ENCODE measurements at regions not wholly inside any gene's neighbourhood (a gene's known extent, or its start where the extent isn't known, plus 50 kb on each side); places are given as distances from the start of the nearest gene placed in this dataset.
"Not testable (repeated sequence)": the region's sequence is repeated elsewhere in the genome, so short reads cannot be mapped to it uniquely, and the experiment has no call there.

GRCh38 chr20:4439461-4439860 lies 190.4 kb upstream of the ADRA1D start:
- H3K27me3 Mint-ChIP-seq (ENCODE audit: low read depth), result no peaks in the 10 kb centered on the region
- H3K36me3 Mint-ChIP-seq (ENCODE audit: low read depth), result no peaks in the 10 kb centered on the region
- no peak overlapping the region for H3K4me3 Mint-ChIP-seq
- TF ChIP-seq, protein P1, sequence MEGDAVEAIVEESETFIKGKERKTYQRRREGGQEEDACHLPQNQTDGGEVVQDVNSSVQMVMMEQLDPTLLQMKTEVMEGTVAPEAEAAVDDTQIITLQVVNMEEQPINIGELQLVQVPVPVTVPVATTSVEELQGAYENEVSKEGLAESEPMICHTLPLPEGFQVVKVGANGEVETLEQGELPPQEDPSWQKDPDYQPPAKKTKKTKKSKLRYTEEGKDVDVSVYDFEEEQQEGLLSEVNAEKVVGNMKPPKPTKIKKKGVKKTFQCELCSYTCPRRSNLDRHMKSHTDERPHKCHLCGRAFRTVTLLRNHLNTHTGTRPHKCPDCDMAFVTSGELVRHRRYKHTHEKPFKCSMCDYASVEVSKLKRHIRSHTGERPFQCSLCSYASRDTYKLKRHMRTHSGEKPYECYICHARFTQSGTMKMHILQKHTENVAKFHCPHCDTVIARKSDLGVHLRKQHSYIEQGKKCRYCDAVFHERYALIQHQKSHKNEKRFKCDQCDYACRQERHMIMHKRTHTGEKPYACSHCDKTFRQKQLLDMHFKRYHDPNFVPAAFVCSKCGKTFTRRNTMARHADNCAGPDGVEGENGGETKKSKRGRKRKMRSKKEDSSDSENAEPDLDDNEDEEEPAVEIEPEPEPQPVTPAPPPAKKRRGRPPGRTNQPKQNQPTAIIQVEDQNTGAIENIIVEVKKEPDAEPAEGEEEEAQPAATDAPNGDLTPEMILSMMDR (IDR thresholded peaks at IDR 0.05; ENCODE audit: unreplicated experiment in 3 of 3), result no peak
- peaks cover 12% of the 10 kb centered on the region for H3K4me1 Mint-ChIP-seq
- no peaks in the 10 kb centered on the region for H3K9me3 Mint-ChIP-seq
- H3K27ac Mint-ChIP-seq, result no peak overlapping the region

GRCh38 chr20:4437131-4437530 lies 188.0 kb upstream of the ADRA1D start:
- no peaks in the 10 kb centered on the region for H3K36me3 Mint-ChIP-seq (ENCODE audit: low read depth)

GRCh38 chr20:4435671-4436455 lies 186.8 kb upstream of the ADRA1D start:
- Mint-ChIP-seq H3K36me3 (ENCODE audit: low read depth) (no peaks in the 10 kb centered on the region), H3K4me1 (peaks cover 8% of the 10 kb centered on the region), H3K27me3 (ENCODE audit: low read depth) (peaks cover 12% of the 10 kb centered on the region), H3K9me3 (no peaks in the 10 kb centered on the region), H3K4me3 (no peak overlapping the region), H3K27ac (no peak overlapping the region)
- TF ChIP-seq, protein P1 (IDR thresholded peaks at IDR 0.05; ENCODE audit: unreplicated experiment in 3 of 3), result no peak

More at GRCh38 chr20:4437131-4437530, 188.0 kb upstream of the ADRA1D start:
- H3K27me3 Mint-ChIP-seq (ENCODE audit: low read depth), result peaks cover 4% of the 10 kb centered on the region
- no peak overlapping the region for H3K27ac Mint-ChIP-seq
- H3K4me3 Mint-ChIP-seq, result no peak overlapping the region
- TF ChIP-seq, protein P1 (IDR thresholded peaks at IDR 0.05; ENCODE audit: unreplicated experiment in 3 of 3), result no peak
- peaks cover 8% of the 10 kb centered on the region for H3K4me1 Mint-ChIP-seq
- no peaks in the 10 kb centered on the region for H3K9me3 Mint-ChIP-seq

- H3K36me3 Mint-ChIP-seq (ENCODE audit: low read depth), result no peaks in the 10 kb centered on the region
- peak overlapping the region in 1 of 3 experiments; percentile 8 for H3K27ac Mint-ChIP-seq
- peaks cover 8% of the 10 kb centered on the region for H3K4me1 Mint-ChIP-seq
- peaks cover 12% of the 10 kb centered on the region for H3K27me3 Mint-ChIP-seq (ENCODE audit: low read depth)
- no peaks in the 10 kb centered on the region for H3K9me3 Mint-ChIP-seq
- TF ChIP-seq, protein P1 (IDR thresholded peaks at IDR 0.05; ENCODE audit: unreplicated experiment in 3 of 3), result no peak
- H3K4me3 Mint-ChIP-seq, result no peak overlapping the region
Measured at GRCh38 chr20:4435225-4435624, 186.1 kb upstream of the ADRA1D start.

DNA sequence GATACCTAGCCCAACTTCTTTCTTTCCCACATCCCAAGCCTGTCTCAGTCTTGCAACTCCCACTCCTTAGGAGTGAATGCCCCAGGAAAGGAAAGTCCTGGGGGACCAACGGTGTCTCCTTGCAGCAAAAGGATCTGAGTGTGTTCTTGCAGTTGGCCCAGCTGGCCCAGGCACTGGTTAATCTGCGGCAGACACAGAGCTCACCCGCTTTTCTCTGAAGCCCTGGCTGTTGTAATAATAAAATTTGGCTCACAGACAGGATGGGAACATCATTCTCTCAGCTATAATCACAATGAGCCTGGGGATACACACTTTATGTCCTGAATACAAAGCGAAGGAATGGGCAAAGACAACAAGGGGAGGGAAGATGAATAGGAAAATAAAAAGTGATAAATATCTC lies 185.6 kb upstream of the ADRA1D start:
- Mint-ChIP-seq H3K27me3 (ENCODE audit: low read depth) (peaks cover 12% of the 10 kb centered on the region), H3K27ac (peak overlapping the region in 1 of 3 experiments; percentile 8), H3K9me3 (no peaks in the 10 kb centered on the region), H3K4me3 (no peak overlapping the region), H3K4me1 (peaks cover 8% of the 10 kb centered on the region), H3K36me3 (ENCODE audit: low read depth) (no peaks in the 10 kb centered on the region)
- TF ChIP-seq, protein P1 (IDR thresholded peaks at IDR 0.05; ENCODE audit: unreplicated experiment in 3 of 3), result no peak

DNA sequence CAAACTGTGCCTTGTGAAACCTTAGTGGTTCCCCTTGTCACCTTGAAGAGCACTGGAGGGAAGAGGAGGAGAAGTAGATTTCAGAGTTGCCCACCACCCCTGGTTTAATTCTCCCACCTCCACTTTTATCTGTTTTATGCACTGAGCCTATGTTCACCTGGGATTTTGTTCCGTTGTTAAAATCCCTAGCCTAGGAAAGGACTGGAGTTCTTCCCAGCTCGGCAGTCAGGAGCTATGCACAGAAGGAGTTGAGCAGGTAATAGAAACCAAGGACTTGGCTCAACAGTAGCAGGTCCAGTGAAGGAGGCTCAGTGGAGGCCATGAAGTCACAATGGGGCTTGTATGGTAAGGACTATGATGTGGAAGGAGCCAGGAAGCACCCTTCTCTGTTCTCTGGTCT lies 182.4 kb upstream of the ADRA1D start:
- Mint-ChIP-seq H3K4me1 (peaks cover 8% of the 10 kb centered on the region), H3K27me3 (ENCODE audit: low read depth) (peaks cover 12% of the 10 kb centered on the region), H3K27ac (no peak overlapping the region), H3K9me3 (no peaks in the 10 kb centered on the region), H3K36me3 (ENCODE audit: low read depth) (no peaks in the 10 kb centered on the region), H3K4me3 (no peak overlapping the region)
- TF ChIP-seq, protein P1 (IDR thresholded peaks at IDR 0.05; ENCODE audit: unreplicated experiment in 3 of 3), result no peak

DNA sequence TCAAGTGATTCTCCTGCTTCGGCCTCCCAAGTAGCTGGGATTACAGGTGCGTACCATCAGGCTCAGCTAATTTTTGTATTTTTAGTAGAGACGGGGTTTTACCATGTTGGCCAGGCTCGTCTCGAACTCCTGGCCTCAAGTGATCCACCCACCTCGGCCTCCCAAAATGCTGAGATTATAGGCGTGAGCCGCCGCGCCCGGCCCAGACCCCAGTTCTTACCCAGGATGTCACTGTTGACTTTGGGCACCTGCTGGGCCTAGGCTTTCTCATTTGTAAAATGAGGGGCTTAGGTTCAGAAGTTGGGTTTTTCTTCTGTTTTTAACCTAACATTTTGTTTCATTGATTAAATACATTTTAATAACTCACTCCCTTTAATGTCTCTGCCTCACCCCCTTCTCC lies 181.7 kb upstream of the ADRA1D start:
- H3K27ac Mint-ChIP-seq; H3K4me3 Mint-ChIP-seq; H3K4me1 Mint-ChIP-seq; H3K9me3 Mint-ChIP-seq; H3K36me3 Mint-ChIP-seq (ENCODE audit: low read depth): not testable (repeated sequence)
- peaks cover 12% of the 10 kb centered on the region for H3K27me3 Mint-ChIP-seq (ENCODE audit: low read depth)
